NCI-H524 (cell line): ENCODE measurements at regions not wholly inside any gene's neighbourhood (a gene's known extent, or its start where the extent isn't known, plus 50 kb on each side); places are given as distances from the start of the nearest gene placed in this dataset.

Experiments
- DNase-seq, 2 experiments: peaks; one replicate each; lab custom pipeline; 2025; lab: John Stamatoyannopoulos, UW

- DNase-seq: no peak
These were observed 219.5 kb downstream of the PCDH7 start for GRCh38 chr4:30939684-30940083.

DNA sequence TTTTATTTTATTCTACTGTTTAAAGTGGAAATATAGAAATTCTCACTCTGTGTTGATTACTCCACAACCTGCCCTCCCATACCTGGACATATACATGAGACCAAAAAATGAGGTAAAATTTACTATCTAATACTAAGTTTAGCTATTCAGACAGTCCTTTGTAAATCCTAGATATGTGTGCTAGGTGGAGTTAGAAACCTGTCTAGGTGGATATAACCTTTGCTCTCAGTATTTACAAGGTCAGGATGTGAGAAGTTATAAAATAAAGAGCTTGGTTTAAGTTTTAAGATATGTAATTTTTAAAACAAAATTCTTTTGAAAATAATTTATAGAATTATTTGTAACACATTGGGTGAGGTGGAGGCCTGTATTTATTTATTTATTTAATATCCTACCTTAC lies 221.5 kb downstream of the PCDH7 start:
- DNase-seq: no peak

DNA sequence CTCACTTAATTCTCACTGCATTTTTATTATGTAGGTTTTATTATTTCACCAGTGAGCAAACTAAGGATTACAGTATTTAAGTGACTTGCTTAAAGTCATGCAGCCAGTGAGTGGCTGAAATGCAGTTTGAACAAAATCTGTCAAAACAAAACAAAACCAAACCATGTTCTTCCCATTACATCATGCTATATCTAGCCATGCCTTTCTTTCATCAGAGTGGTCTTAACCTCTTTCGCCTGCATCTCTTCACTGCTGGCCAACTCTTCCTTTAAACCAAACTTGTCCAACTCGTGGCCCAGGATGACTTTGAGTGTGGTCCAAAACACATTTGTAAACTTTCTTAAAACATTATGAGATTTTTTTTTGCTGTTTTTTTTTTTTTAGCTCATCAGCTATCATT lies 223.2 kb downstream of the PCDH7 start:
- no peak for DNase-seq

DNA sequence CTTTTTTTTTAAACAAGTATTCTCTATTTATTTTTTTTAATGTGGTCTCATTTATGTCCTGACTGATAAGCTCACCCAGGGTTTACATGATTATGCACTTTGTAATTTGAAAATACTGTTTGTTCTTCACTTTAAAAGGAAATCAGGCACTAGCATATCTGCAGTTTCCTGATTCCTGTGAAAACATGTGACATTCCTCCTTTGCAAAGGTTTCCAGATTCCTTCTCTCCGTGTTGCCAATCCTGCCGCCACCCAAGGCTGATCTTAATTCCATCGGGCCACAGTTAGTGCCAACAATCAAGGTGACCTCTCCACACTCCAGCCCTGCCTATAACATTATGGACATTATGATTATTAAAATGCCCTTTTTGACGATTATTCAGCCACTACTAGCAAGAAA lies 225.4 kb downstream of the PCDH7 start:
- no peak for DNase-seq

DNA sequence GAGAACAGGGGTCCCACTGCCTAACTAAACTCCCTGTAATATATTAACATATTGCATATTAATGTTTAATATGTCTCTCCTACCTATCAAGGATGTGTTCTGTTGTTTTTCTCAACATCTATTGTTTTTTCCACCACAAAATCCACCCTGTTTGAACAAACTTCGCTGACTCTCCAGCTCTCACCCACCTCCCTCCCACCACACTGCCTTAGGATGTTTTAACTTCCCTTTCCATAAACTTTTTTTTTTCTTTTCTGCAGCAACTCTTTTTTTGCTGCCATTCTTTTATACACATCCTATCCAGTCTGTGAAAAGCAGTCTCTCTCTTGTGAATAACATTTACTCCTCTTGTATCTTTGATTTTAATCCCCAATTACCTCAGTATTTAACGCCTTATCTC lies 226.1 kb downstream of the PCDH7 start:
- DNase-seq: no peak

DNA sequence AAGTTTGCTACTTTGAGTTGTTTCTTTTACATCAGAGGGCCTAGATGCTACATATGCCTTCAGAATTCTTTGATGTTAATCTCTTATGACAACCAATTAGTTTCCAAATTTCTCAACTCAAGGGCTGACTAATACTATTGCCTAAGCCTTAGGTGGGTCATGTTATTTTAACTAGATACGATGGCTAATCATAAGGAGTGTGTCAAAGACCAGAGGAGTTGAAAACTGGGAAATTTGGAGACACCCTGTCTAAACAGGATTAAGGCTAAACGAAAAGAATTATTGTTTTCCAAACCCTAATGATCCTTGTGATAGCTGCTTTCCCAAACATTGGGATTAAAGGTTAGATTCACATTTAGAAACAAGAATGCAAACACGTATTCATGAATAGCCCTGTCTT lies 228.5 kb downstream of the PCDH7 start:
- DNase-seq: peak in 1 of 2 experiments; percentile 18

DNA sequence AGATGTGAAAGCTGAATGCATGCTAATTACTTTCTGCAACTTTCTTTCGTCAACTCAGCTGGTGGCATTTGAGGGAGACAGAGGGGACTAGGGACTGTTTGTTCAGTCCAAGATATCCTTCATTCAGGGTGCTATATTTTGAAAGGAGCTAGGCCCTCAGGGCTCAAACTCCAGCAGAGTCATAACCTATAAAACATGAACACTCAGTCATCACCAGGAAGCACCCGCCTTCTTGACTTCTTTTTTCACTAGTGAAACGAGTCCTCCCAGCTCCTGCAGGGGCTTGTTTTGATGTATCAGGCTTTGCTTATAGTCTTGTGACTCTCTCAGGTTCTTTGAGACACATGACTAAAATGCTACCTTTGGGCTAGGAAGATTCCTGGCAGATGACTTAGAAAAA lies 230.6 kb downstream of the PCDH7 start:
- no peak for DNase-seq

DNA sequence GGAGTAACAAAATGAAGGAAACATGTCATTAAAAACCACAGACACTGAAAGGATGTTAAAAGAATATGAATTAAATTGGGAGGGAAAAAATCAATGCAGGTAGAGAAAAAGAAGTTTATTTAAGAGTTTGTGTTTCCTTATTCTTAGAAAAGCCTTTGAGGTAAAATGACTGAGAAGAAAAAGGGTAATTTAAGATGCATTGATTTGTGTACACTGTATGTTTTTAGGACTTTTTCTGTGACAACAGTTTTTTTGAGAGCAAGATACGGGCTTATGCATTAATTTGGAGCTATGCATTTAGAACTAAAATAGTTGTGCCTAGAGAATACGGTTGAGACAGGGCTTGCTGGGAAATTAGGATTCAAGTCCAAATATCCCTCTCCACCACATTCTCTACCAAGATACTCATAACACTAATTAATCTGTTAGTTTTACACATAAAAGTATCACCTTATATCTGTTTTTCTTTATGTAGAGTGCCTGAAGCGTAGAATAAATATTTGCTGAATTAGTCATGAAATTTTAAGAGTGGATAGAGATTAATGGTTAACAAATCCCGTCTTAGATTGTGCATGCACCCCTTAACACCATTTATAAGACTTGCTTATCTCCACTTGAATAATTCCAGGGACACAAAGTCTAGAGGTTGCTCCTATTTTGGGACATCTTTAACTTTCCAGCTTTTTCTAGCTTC lies 232.5 kb downstream of the PCDH7 start:
- no peak for DNase-seq

GRCh38 chr4:30953799-30954198 lies 233.6 kb downstream of the PCDH7 start:
- DNase-seq: no peak

DNA sequence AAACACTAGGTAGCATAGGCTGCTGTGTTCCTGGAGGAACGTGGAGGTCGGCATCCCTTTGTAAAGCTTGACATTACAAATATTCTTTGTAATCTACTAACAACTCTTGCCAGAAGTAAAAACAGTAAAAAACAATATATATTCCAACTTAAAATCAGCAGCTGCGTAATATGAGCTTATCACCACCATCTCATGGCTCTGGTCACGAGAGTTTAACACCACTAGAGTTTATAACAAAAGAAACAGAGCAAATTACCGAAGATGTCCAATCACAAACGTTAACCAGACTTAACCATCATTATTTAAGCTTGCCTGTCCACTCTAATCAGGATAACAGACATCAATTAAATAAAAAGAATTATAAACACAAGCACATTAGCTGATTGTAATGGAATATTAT lies 236.7 kb downstream of the PCDH7 start:
- no peak for DNase-seq

- DNase-seq: no peak
These were observed 237.5 kb downstream of the PCDH7 start for GRCh38 chr4:30957706-30958105.

GRCh38 chr4:30959781-30960485 lies 239.8 kb downstream of the PCDH7 start:
- DNase-seq: no peak

DNA sequence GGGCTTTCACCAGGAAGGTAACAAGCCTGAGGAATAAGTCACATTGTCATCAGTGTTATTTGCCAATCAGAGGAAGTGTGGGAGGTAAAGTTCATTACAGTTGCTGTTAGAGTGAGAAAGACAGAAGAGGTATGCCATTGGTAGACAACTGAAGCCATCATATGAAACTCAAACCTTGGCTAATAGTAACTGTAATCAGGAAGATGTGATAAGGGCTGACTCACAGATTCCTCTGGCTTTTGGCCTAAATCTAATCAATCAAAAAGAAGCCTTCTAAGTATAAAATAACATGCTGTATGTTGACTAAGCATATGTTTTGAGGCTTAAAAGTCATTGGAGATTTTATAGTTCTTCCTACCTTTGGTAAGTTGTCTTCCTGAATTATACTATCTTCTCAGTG lies 242.8 kb downstream of the PCDH7 start:
- DNase-seq: no peak

GRCh38 chr4:30968926-30969325 lies 248.8 kb downstream of the PCDH7 start:
- DNase-seq: no peak

- DNase-seq: no peak
These were observed 252.4 kb downstream of the PCDH7 start for GRCh38 chr4:30972542-30972941.

- no peak for DNase-seq
These were observed 253.8 kb downstream of the PCDH7 start for GRCh38 chr4:30973993-30974392.

- no peak for DNase-seq
These were observed 259.2 kb downstream of the PCDH7 start for GRCh38 chr4:30979402-30979801.

GRCh38 chr4:30989508-30989907 lies 269.3 kb downstream of the PCDH7 start:
- DNase-seq: no peak

GRCh38 chr4:30996841-30997240 lies 276.7 kb downstream of the PCDH7 start:
- DNase-seq: no peak

- no peak for DNase-seq
These were observed 284.9 kb downstream of the PCDH7 start for GRCh38 chr4:31005037-31005436.

DNA sequence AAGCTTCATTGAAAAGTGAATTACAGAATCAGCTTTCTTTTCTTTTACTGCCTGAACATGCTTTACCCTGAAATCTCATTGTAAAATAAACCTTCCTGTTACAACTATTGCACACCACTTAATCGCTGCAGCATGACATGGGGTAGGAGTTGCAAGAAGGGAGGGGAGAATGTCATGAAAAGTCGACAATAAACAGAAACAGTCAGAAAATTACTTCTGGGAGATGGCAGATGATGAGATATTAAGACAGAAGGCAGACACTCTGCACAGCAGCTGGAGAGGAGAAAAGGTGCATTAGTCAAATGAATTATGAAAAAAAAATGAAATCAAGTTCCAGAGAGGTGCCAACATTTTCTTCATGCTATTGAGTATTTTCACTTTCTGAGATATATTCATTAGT lies 287.7 kb downstream of the PCDH7 start:
- DNase-seq: peak in 1 of 2 experiments; percentile 36

GRCh38 chr4:31009926-31010325 lies 289.8 kb downstream of the PCDH7 start:
- DNase-seq: no peak

DNA sequence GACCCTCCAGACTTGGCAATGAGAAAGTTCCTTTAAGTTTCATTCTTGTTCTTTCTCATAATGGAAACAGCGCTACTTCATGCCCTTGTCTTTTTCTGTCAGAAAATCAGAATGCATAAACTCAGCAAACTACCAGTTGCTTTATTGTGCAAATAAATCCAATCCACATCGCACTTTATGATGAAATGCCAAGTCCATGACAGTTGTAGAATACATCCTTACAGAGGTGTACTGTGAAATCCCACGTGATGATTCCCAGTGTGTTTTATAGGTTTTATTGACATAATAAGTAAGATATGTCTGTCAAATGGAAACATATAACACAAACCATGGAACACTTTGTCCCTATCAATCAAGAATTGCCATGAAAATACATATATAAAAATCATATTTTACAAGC lies 295.0 kb downstream of the PCDH7 start:
- no peak for DNase-seq
